Hepatocyte (in vitro differentiated cells): ENCODE measurements at regions not wholly inside any gene's neighbourhood (a gene's known extent, or its start where the extent isn't known, plus 50 kb on each side); places are given as distances from the start of the nearest gene placed in this dataset.
"Not testable (repeated sequence)": the region's sequence is repeated elsewhere in the genome, so short reads cannot be mapped to it uniquely, and the experiment has no call there.

ENCODE experiments used
- DNase-seq: peaks from one replicate; pipeline ENCODE4 v3.0.0-alpha.2; 2016; ENCODE audit warnings: low spot score
- H2AFZ ChIP-seq: fragments of 200-600 bp; sonication (generic); 2 replicates; pipeline ENCODE4 v1.6.0; 2016; ENCODE audit warnings: antibody characterized with exemption, mild to moderate bottlenecking
- H3K27ac ChIP-seq: fragments of 200-600 bp; sonication (generic); 2 replicates; pipeline ENCODE4 v1.5.1; 2016; ENCODE audit warnings: mild to moderate bottlenecking
- H3K27me3 ChIP-seq: fragments of 200-600 bp; sonication (generic); 2 replicates; pipeline ENCODE4 v1.6.1; 2016
- H3K36me3 ChIP-seq: fragments of 200-600 bp; sonication (generic); replicated peaks from 2 replicates; pipeline ENCODE4 v1.5.1; 2016; ENCODE audit warnings: low read depth; ENCODE audit not compliant: insufficient read depth
- H3K4me1 ChIP-seq: fragments of 200-600 bp; sonication (generic); 2 replicates; pipeline ENCODE4 v1.5.1; 2016; ENCODE audit warnings: mild to moderate bottlenecking, moderate library complexity; ENCODE audit not compliant: insufficient read depth
- H3K4me2 ChIP-seq: fragments of 200-600 bp; sonication (generic); 2 replicates; pipeline ENCODE4 v1.6.0; 2016
- H3K4me3 ChIP-seq: fragments of 200-600 bp; sonication (generic); 2 replicates; pipeline ENCODE4 v1.5.1; 2016; ENCODE audit warnings: mild to moderate bottlenecking
- H3K79me2 ChIP-seq: fragments of 200-600 bp; sonication (generic); 2 replicates; pipeline ENCODE4 v1.6.0; 2017; ENCODE audit warnings: mild to moderate bottlenecking
- H3K9me2 ChIP-seq: fragments of 200-600 bp; sonication (generic); replicated peaks from 2 replicates; pipeline ENCODE4 v1.6.0; 2017; ENCODE audit warnings: mild to moderate bottlenecking; ENCODE audit not compliant: insufficient read depth
- H3K9me3 ChIP-seq: fragments of 200-600 bp; sonication (generic); 2 replicates; pipeline ENCODE4 v1.5.1; 2016; ENCODE audit warnings: low read depth, mild to moderate bottlenecking
- H4K20me1 ChIP-seq: fragments of 200-600 bp; sonication (generic); 2 replicates; pipeline ENCODE4 v1.6.0; 2016; ENCODE audit warnings: mild to moderate bottlenecking; ENCODE audit not compliant: insufficient read depth, poor library complexity, severe bottlenecking
- EZH2 ChIP-seq: fragments of 200-600 bp; sonication (generic); IDR thresholded peaks from 2 replicates; pipeline ENCODE4 v1.6.1; 2016; ENCODE audit warnings: antibody characterized with exemption, mild to moderate bottlenecking, borderline replicate concordance
- EZH2phosphoT487 ChIP-seq: fragments of 200-600 bp; sonication (generic); IDR thresholded peaks from one replicate; pipeline ENCODE4 v1.6.1; 2018; ENCODE audit warnings: antibody characterized with exemption, mild to moderate bottlenecking, low read depth, moderate library complexity; ENCODE audit not compliant: unreplicated experiment, severe bottlenecking
- WGBS: methylation state at CpG from one replicate; pipeline ENCODE4 v1.1.6; 2016; ENCODE audit warnings: low lambda C conversion rate; ENCODE audit errors: missing lambda C conversion rate; 5-methylcytosine and 5-hydroxymethylcytosine counted together
- TF ChIP-seq, protein P1 (sequence below): fragments of 200-600 bp; sonication (generic); IDR thresholded peaks from 2 replicates; pipeline ENCODE4 v1.5.1; 2016; ENCODE audit warnings: antibody characterized with exemption, mild to moderate bottlenecking; ENCODE audit not compliant: poor library complexity

DNA sequence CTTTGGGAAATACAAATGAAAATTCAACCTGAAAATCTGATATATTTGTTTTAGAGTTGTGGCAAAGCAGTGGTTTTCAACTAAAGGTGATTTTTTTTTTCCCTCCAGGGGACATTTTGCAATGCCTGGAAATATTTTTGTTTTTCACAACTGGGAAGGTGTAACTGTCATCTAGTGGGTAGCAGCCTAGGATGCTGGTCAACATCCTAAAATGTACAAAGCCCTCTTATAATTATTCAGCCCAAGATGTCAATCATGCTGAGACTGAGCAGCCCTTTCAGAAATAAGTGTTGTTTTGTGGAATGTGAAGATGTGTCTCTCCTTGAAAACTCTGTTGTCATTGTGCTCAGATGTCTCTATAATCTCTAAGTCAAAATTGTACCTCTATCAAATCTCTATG, 95.2 kb upstream of the NCAM2 start:
- H3K4me3 ChIP-seq: no peak overlapping the region
- no peak overlapping the region for H3K4me2 ChIP-seq
- H3K79me2 ChIP-seq: no peaks in the 10 kb centered on the region
- H3K9me2 ChIP-seq: no peaks in the 10 kb centered on the region
- H2AFZ ChIP-seq: no peak overlapping the region
- H3K27ac ChIP-seq: no peak overlapping the region
- no peaks in the 10 kb centered on the region for H3K4me1 ChIP-seq
- no peaks in the 10 kb centered on the region for H3K27me3 ChIP-seq
- no peaks in the 10 kb centered on the region for H4K20me1 ChIP-seq
- no peak for TF ChIP-seq EZH2phosphoT487
- TF ChIP-seq, protein P1, sequence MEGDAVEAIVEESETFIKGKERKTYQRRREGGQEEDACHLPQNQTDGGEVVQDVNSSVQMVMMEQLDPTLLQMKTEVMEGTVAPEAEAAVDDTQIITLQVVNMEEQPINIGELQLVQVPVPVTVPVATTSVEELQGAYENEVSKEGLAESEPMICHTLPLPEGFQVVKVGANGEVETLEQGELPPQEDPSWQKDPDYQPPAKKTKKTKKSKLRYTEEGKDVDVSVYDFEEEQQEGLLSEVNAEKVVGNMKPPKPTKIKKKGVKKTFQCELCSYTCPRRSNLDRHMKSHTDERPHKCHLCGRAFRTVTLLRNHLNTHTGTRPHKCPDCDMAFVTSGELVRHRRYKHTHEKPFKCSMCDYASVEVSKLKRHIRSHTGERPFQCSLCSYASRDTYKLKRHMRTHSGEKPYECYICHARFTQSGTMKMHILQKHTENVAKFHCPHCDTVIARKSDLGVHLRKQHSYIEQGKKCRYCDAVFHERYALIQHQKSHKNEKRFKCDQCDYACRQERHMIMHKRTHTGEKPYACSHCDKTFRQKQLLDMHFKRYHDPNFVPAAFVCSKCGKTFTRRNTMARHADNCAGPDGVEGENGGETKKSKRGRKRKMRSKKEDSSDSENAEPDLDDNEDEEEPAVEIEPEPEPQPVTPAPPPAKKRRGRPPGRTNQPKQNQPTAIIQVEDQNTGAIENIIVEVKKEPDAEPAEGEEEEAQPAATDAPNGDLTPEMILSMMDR: no peak
- no peak for TF ChIP-seq EZH2
- H3K36me3 ChIP-seq: no peaks in the 10 kb centered on the region
- no peak for DNase-seq
- H3K9me3 ChIP-seq: no peaks in the 10 kb centered on the region

DNA sequence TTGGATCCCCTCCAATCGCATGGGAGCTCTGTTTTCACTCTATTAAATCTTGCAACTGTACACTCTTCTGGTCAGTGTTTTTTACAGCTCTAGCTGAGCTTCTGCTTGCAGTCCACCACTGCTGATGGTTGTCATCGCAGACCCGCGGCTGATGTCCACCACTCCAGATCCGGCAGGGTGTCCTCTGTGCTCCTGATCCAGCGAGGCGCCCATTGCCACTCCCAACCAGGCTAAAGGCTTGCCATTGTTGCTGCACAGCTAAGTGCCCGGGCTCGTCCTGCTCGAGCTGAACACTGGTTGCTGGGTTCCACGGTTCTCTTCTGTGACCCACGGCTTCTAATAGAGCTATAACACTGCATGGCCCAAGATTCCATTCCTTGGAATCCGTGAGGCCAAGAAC, 70.7 kb upstream of the NCAM2 start:
- not testable (repeated sequence) for H3K36me3 ChIP-seq, H3K27ac ChIP-seq, H3K27me3 ChIP-seq, H4K20me1 ChIP-seq, H3K9me2 ChIP-seq, H3K4me2 ChIP-seq, H3K4me3 ChIP-seq, H3K4me1 ChIP-seq, H2AFZ ChIP-seq, H3K79me2 ChIP-seq, DNase-seq, H3K9me3 ChIP-seq
- WGBS: 92% methylated on average over 13 of the region's 13 CpGs

DNA sequence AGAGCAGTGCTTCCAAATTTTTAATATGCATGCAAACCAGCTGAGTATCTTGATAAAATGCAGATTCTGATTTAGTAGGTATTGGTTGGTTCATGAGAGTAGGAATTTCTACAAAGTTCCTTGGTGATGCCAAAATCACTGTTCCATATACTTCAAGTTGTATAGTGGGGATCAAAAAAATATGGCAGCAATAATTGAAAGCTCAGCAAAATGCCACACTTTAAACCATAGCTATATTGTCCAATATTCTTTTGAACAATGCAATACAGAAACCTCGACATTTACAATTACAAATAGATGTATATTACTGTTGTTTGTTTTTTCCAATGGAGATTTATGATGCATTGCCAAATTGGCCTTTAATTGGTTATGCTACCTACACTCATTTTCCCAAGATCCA, 55.7 kb upstream of the NCAM2 start:
- H3K4me2 ChIP-seq: no peak overlapping the region
- H3K27ac ChIP-seq: no peak overlapping the region
- DNase-seq: no peak
- no peaks in the 10 kb centered on the region for H4K20me1 ChIP-seq
- no peaks in the 10 kb centered on the region for H3K36me3 ChIP-seq
- H3K9me3 ChIP-seq: no peaks in the 10 kb centered on the region
- no peaks in the 10 kb centered on the region for H3K27me3 ChIP-seq
- H3K9me2 ChIP-seq: no peaks in the 10 kb centered on the region
- WGBS: 79% methylated on average over 1 of the region's 1 CpG
- no peak for TF ChIP-seq EZH2phosphoT487
- TF ChIP-seq, protein P1: no peak
- no peak for TF ChIP-seq EZH2
- no peak overlapping the region for H3K4me3 ChIP-seq
- no peak overlapping the region for H2AFZ ChIP-seq
- no peaks in the 10 kb centered on the region for H3K4me1 ChIP-seq
- H3K79me2 ChIP-seq: no peaks in the 10 kb centered on the region

DNA sequence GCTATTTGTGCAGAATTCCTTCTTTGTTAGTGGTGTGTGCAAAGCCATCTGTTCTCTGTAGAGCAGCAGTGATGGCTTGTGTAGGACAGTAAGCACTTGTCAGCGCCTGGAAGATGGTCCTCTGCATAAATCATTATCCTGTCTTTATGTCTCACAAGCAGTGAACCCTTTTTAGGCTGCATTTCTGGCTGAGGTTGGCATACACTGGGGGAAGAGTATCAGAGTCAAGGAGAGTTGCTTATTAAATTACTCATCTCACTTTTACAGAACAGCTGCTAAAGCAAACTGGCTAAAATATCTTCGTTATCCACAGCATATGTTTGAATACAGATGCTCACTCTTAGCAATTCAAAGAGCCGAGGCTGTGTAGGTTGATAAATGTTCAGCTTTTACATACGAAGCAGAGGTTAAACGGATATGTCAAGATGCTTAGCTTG, 54.6 kb upstream of the NCAM2 start:
- WGBS: 87% methylated on average over 5 of the region's 5 CpGs
- no peak for DNase-seq
- H3K27ac ChIP-seq: no peak overlapping the region
- TF ChIP-seq EZH2phosphoT487: no peak
- TF ChIP-seq, protein P1: no peak
- no peak for TF ChIP-seq EZH2
- H4K20me1 ChIP-seq: no peaks in the 10 kb centered on the region
- no peaks in the 10 kb centered on the region for H3K9me2 ChIP-seq
- H3K27me3 ChIP-seq: no peaks in the 10 kb centered on the region
- no peak overlapping the region for H3K4me2 ChIP-seq
- no peaks in the 10 kb centered on the region for H3K79me2 ChIP-seq
- H3K4me3 ChIP-seq: no peak overlapping the region
- no peaks in the 10 kb centered on the region for H3K9me3 ChIP-seq
- H3K4me1 ChIP-seq: no peaks in the 10 kb centered on the region
- no peaks in the 10 kb centered on the region for H3K36me3 ChIP-seq
- no peak overlapping the region for H2AFZ ChIP-seq
